ENCODE measurements at regions not wholly inside any gene's neighbourhood (a gene's known extent, or its start where the extent isn't known, plus 50 kb on each side); places are given as distances from the start of the nearest gene placed in this dataset.
"Not testable (repeated sequence)": the region's sequence is repeated elsewhere in the genome, so short reads cannot be mapped to it uniquely, and the experiment has no call there.

GRCh38 chr20:7734216-7734615 is 206.0 kb downstream of the HAO1 start:
- no peak for FAIRE-seq

GRCh38 chr20:7736336-7736735 is 203.9 kb downstream of the HAO1 start:
- no peak for FAIRE-seq

DNA sequence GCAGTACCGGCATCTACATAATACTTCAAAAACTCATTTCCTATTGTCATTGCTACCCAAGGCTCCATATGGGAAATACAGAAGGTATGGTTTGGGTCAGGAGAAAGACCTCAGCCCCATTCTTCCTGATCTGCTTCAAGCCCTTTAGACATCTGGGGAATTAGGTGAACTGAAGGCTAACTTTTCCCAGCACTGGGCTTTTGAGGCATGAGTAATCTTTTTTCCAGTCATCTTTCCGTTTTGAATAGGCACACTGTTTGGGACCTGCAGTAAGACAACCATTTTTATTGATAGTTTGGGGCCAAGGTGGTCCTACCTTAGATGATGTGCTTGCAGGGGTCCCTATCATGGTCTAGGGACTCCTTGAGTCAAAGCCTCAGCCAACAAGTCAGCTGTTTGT is 198.4 kb downstream of the HAO1 start:
- FAIRE-seq = no peak

DNA sequence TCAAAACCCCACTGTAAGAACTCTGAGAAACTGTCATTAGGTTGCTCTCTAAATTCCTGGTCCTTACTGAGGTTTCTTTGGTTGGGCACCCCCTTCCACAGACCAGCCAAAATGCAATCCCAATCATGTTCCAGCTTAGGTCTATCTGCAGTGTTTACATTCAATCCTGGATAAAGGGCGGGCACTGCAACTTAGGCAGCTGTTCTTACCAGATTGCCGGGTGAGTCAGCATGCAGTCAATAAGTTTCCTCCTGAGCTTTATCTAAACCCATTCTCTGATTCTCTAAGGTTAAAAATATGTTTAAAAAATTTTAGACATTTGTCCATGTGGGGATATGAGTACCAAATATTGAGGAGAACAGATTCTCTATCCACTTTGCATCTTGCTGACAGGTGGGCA is 197.8 kb downstream of the HAO1 start:
- no peak for FAIRE-seq

DNA sequence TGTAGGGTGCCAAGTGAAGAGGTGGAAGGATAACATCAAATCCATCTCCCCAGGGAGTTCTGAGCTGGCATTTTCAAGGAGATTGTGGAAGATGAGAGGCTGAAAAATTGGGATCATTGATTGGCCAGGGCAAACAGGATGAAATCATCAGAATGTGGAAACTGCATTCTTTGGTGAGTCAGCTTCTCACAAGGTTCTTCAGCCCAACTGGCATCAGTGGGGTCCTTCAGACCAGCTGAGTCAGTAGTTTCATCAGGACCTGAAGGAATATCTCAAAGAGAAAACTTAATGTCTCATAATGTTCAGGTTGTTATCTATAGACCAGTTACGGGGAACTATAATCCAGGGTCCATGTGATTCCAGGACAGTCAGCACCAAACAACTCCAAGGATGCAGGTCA is 195.8 kb downstream of the HAO1 start:
- FAIRE-seq = no peak

DNA sequence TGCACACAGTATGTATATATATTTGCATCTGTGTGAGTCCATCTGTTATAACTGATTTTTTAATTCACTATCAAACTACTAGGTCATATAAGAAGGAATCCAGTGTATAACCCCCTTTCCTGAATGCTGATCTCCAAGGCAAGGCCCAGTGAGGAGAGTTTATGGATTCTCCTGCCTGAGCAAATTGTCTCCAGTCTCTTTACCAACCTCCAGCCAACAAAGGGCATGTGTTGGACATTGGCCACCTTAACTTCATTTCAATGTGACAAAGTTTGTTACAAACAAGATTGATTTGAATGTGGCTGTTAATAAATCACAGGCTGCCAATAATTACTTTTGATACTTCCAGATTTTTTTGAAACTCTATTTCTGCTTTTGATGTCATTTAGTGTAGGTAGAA is 191.6 kb downstream of the HAO1 start:
- FAIRE-seq = no peak

DNA sequence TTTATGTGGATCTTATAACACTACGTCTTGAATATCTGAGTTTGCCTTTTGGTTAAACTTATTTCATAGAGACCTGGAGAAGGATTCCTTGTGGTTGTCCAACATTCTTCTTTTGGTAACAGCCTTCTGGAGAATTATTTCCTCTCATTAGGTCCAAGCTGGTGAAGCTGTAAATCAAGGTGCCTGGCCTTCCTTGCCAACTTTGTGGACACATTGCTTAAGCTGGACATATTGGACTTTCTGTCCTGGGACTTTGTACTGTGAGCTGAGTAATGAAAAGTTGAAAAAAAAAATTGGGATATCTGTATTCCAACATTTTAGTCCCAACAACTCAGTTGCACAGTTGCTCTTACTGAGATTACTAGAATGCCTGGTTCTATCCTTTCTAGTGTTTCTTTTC is 186.2 kb downstream of the HAO1 start:
- no peak for FAIRE-seq

GRCh38 chr20:7758406-7758805 is 181.9 kb downstream of the HAO1 start:
- FAIRE-seq = no peak

DNA sequence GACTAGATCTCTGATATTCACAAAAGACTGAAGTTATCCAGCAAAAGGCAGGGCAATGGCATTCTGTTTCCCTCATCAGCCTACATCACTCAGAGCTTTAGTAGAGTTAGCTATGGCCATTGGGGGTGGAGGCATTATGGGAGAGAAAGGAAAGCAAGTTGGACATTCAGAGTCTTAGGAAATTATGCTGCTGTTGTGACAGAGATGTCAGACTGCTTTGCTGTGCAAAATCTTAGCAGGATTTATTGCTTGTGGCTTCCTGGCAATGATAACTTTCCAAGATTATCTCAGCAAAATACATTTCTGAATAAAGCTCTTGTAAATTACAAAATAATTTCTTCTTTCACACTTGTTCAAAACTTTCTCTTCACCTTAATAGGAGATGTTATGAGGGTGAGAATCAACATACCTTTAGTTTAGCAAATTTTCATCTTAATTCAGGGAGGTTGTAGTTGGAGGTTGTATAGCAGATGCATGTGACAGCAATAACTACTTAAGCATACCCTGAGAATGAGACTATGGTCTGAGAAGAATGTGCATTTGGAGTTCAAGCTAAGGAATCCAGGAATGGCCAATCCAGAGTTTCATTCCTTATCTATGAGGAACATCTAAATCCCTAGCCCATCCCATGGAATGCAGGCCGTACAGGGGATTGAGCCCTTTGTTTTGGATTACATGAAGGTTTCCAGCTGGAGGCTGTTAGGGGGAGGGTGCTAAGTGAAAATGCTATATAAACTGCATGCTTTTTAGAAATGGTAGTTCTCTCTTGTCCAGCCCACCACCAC is 179.8 kb downstream of the HAO1 start:
- FAIRE-seq = no peak

DNA sequence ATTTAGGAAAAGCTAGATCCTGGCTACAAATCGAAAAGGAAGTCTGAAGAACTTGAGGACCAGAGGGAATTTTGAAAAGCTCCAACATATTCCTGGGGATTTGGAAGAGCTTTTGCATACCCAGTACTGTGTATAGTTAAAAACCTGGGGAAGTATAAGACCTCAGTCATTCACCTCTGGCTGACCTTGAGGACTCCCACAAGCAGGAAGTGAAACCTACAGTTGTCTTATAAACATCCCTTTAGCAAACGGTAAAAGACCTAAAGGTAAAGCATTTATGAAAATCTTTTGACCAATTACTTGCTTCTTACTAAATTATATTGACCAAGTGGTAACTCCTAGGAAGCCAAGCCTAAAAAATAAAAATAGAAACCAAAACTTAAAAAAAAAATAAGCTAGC is 175.0 kb downstream of the HAO1 start:
- FAIRE-seq = peak; percentile 13

DNA sequence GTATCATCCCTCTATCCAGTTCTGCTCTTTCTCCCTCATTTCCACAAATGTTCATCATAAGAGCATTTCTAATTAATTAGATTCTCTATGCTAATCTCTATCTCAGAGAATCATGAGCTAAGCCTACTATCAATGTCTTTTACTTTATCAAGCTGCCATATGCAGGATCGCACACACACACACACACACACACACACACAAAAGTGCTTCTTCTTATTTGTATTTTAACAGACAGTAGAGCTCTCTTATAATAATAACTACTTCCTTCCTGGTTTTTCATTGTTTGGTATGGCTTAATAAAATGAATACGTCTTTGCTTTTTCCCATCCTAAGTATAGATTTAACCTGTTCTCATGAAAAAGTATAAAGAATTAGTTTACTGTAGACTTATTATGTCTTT is 170.2 kb downstream of the HAO1 start:
- FAIRE-seq = no peak

GRCh38 chr20:7770578-7770977 is 169.7 kb downstream of the HAO1 start:
- FAIRE-seq = peak; percentile 5

DNA sequence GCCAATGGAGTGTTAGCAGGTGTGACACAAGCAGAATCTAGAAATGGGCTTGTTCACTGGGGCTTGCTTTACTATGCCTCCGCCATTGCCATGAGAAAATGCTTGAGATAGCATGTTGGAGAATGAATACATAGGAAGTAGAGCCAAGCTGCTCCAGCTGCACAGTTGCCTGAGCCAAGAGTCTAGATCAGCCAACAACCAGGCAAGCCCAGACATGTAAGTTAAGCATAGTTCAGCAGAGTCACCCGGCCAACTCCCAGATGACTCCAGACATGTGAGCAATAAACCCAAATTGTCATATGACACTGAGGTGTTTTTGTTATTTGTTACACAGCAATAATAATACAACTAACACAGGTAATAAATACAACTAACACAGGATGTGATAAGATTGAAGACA is 167.9 kb downstream of the HAO1 start:
- FAIRE-seq = no peak

GRCh38 chr20:7773511-7773910 is 166.7 kb downstream of the HAO1 start:
- FAIRE-seq = no peak

DNA sequence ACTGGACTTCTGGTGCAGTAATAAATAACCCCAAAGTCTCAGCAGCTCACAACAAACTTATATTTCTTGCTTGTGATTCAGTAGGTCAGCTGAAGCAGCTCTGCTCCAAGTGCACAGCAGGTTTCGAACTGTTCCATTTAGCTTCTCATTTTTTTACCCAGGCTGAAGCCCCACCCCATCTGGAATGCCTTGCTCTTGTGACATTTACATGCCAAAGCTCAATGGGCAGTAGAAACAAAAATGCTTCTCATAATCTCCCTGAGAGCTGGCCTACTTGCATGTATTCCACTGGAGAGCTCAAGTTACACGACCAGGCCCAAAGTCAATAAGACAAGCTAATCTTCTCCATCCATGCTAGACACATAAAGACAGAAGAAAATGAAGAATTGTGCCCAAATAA is 165.2 kb downstream of the HAO1 start:
- no peak for FAIRE-seq

- no peak for FAIRE-seq
Measured at GRCh38 chr20:7776148-7776547, 164.1 kb downstream of the HAO1 start.

DNA sequence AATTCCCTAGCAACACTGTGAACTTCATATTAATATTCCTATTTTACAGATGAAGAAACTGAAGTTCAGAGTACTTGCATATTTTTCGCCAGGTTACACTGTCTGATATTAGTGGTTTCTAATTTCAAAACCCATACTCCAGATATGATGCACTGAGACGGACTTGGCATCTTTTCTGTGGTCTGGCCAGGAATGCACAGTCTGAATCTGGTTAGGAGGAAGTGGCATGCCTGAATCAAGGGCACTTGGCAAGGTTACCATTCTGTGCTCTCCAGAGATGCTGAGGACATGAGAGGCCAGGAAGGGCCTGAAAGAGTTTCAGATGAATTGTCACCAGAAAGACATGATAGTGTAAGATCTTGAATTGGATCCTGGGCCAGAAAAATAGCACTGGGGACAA is 150.1 kb downstream of the HAO1 start:
- no peak for FAIRE-seq

DNA sequence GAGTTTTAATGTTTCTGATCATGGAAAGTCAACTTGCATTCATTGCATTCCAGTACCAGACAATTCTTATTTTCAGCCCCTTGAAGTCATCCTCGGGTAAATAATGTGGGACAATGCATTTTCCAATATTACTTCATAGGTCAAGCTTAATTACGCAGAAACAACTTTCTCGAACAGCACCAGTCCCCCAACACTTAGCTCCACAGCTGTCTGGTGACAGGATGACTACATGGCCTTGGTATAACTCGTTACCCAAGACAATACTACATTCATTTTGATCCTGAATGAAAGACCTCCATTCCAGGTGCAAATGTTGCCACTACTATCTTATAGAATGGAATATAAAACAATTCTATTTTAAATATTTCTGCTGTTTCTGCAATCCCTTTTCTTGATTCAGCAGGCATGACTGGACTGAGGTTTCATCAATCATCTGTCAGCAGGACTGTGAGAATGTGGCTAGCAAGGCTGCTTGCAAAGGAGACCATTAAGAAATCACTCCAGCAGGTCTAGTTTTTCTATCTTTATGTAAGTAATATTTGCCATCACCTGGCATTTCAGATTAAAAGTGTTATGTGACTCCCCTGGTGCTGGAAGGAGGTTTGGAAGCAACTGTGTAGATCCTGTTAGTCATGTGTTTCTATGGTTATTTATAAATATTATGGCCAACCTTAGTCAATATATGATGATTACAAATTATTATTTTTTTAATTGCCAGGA is 147.9 kb downstream of the HAO1 start:
- FAIRE-seq = no peak

GRCh38 chr20:7798176-7798575 is 142.1 kb downstream of the HAO1 start:
- FAIRE-seq = no peak

- no peak for FAIRE-seq
Measured at GRCh38 chr20:7799862-7800261, 140.4 kb downstream of the HAO1 start.

GRCh38 chr20:7803411-7804151 is 136.7 kb downstream of the HAO1 start:
- FAIRE-seq = not testable (repeated sequence)

- no peak for FAIRE-seq
Measured at GRCh38 chr20:7806831-7807230, 133.4 kb downstream of the HAO1 start.

DNA sequence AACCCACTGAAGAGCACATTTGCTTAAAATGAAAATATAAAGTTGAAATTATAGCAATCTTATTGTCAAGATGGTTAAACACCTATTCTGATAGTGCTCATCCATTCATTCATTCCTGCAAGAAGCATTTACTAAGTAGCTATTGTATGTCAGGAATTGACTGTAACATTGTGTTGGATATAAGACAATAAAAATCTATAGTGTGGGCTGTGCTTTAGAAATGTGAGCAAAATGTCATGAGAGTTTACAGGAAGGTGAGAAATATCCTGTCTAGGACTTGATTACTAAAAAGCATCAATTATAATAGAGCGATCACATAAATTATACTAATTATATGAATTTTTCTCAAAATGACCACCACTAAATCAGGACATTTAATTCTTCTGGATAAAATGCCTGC is 123.0 kb downstream of the HAO1 start:
- FAIRE-seq = no peak

- no peak for FAIRE-seq
Measured at GRCh38 chr20:7818477-7818876, 121.8 kb downstream of the HAO1 start.

All from islet of Langerhans (tissue), 1 donor.